ENCODE measurements at regions not wholly inside any gene's neighbourhood (a gene's known extent, or its start where the extent isn't known, plus 50 kb on each side); places are given as distances from the start of the nearest gene placed in this dataset.

DNA sequence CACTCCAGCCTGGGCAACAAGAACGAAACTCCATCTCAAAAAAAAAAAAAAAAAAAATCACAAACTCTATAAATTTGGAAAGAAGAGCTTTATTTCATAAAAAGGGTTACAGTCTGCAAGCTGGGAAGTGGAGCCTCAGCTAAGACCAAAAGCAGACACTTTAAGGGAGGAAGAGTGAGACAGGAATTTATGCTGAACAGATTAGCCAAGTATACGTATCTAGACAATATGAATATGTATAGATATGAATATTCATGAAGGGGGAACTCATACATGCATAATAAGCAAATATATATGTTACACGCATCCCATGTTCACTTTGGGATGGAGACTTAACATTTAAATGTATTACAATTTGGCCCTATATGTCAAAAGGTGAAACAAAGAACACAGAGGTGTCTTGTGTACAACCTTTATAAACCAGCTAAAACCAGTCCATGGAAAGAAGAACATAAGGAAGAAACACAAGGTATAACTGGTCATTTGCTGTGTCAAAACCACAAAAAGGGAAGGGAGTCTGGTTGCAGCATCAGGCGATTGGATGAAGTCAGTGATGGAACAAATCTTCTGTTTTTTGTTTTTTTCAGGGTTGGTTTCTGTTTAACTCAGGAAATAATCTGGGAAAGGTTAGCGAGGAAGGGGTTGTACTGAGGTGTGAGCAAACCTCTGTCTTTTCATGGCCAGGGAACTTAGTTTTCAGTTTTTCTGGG is 130.0 kb upstream of the MAOA start:
- TF ChIP-seq, protein P1, sequence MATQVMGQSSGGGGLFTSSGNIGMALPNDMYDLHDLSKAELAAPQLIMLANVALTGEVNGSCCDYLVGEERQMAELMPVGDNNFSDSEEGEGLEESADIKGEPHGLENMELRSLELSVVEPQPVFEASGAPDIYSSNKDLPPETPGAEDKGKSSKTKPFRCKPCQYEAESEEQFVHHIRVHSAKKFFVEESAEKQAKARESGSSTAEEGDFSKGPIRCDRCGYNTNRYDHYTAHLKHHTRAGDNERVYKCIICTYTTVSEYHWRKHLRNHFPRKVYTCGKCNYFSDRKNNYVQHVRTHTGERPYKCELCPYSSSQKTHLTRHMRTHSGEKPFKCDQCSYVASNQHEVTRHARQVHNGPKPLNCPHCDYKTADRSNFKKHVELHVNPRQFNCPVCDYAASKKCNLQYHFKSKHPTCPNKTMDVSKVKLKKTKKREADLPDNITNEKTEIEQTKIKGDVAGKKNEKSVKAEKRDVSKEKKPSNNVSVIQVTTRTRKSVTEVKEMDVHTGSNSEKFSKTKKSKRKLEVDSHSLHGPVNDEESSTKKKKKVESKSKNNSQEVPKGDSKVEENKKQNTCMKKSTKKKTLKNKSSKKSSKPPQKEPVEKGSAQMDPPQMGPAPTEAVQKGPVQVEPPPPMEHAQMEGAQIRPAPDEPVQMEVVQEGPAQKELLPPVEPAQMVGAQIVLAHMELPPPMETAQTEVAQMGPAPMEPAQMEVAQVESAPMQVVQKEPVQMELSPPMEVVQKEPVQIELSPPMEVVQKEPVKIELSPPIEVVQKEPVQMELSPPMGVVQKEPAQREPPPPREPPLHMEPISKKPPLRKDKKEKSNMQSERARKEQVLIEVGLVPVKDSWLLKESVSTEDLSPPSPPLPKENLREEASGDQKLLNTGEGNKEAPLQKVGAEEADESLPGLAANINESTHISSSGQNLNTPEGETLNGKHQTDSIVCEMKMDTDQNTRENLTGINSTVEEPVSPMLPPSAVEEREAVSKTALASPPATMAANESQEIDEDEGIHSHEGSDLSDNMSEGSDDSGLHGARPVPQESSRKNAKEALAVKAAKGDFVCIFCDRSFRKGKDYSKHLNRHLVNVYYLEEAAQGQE (IDR thresholded peaks at IDR 0.05; ENCODE audit: insufficient read depth in 1 of 2, low read depth in 2 of 2, low read length in 2 of 2): no peak
- TF ChIP-seq TAF1 (IDR thresholded peaks at IDR 0.05; ENCODE audit: borderline replicate concordance, insufficient read depth, low read length): no peak
- TF ChIP-seq POLR2AphosphoS5 (IDR thresholded peaks at IDR 0.05; ENCODE audit: low read depth, low read length): no peak
